Tongue (tissue), 1 donor: ENCODE measurements at regions not wholly inside any gene's neighbourhood (a gene's known extent, or its start where the extent isn't known, plus 50 kb on each side); places are given as distances from the start of the nearest gene placed in this dataset.
"Not testable (repeated sequence)": the region's sequence is repeated elsewhere in the genome, so short reads cannot be mapped to it uniquely, and the experiment has no call there.

Experiments
- DNase-seq: peaks from one replicate; pipeline ENCODE4 v3.0.0-alpha.2; 2015

DNA sequence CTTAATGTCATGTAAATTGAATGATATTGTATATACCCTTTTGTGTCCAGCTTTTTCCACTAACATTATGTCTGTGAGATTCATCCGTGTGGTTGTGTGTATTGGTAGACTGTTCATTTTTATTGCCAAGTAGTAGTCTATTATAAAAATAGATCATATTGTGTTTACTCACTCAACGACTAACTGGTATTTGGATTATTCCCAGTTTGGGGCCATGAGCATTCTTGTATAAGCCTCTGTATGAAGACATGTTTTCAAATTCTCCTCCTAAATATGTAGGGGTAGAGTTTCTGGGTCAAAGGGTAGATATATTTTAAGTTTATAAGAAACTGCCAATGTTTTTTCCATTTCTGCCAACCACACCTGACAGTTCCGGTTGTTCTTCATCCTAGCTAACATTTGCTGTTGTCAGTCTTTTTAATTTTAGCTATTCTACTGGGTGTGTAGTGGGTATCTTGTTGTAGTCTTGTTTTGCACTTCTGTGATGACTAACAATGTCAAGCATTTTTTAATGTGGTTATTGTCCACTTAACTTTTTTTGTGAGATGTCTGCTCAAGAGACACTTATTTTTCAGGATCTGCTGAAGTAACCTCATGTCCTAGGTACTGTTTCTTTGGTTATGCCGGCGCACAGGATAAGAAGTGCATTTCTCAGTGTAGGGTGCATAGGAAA lies 93.2 kb downstream of the DACT1 start:
- no peak for DNase-seq

- DNase-seq: no peak
These were observed 93.9 kb downstream of the DACT1 start for GRCh38 chr14:58731465-58732293.

DNA sequence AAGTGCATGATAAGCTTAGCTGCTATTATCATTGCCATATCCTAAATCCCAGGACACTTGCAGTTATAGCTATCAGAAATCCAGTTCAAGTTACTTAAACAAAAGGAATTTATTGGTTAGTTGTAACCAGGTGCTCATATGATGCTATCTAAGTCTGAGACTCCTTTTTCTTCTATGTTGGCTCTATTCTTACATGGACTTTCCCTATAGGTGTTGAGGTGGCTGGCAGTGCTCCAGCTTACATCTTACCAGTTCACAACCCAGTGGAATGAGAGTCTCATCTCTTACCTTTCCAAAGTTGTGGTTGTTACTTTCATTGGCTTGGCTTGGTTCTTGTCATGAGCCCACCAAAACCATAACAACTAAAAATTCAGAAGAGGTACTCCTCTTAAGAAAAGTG lies 94.6 kb downstream of the DACT1 start:
- DNase-seq: no peak

DNA sequence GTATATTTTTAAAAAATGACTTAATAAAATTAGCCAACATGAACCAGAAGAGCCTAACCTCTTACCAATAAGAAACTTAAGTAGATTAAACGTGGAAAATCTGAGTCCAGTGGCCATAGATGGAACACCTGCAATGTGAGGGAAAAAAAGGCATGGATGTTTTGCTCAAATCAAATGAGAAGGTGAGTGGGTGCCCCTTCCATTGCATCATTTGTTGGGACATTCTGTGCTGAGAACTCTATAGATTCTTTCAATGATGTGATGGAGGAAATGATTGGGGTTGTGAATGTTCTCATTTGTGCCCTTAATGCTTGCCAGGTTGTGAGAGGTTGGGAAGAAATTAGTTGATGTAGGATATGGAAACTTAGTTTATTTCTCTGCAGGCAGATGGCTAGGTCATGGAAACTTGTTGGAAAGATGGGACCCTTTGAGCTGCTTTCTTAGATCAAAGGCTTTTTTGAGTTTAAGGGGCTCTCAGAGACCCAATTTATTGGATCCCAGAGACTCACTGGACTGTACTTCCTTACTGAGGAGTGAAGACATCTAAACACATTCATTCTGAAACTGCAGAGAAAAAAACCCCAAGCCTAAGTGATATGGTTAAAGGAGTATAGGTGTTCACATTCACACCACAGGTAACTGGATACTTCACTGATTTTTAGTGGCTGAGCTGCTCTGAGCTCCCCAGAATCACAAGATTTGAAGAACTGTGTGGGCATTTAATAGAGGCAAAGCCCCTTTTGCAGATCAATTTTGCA lies 95.9 kb downstream of the DACT1 start:
- DNase-seq: no peak

DNA sequence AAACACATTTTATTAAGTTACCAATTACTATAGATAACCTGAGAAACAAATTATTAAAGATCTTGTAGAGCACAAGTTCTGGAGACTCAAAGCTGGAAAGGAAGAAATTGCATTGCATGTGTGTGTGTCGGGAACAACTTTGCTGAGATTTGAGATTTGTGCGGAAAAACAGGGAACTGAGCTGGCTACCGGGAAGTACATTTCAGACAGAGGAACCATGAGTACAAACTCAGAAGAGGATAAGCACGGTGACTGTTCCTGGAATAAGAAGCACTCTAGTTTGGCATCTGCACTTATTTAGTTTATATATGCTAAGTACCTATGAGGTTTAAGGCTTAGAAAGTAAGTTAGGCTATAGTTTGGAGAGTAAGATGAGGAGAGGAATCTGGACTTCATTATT lies 97.8 kb downstream of the DACT1 start:
- no peak for DNase-seq

GRCh38 chr14:58736606-58737005 lies 98.8 kb downstream of the DACT1 start:
- no peak for DNase-seq

DNA sequence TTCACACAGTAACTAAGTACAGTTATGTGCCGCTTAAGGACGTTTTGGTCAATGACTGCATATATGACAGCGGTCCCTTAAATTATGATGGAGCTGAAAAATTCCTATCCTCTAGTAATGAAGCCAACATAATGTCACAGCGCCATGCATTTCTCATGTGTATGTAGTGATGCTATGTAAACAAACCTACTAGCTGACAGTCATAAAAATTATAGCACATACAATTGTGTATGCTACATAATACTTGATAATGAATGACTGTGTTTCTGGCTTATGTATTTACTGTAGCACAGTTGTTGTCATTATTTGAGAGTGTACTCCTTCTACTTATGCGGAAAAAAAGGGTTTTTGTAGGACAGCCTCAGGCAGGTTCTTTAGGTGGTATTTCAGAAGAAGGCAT lies 99.7 kb downstream of the DACT1 start:
- no peak for DNase-seq

- DNase-seq: no peak
These were observed 100.6 kb downstream of the DACT1 start for GRCh38 chr14:58738189-58738836.

- DNase-seq: no peak
These were observed 101.1 kb downstream of the DACT1 start for GRCh38 chr14:58738876-58739275.

DNA sequence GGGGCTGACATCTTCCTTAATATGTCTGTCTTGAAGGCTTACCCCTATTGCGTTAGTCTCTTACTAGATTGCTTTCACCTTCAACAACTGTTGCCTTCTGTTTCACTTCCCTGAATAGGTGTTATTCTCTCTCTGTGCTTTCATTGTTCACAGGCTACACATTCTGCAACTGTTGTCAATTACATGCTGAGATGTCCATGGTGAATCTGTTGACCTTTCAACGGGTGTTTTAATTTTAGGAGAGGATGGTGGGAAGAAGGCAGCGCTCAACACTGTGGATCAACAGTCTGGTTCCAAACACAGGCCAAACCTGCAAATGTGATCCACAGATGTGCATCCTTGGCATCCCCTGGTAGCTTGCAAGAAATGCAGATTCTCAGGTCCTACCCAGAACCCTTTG lies 101.9 kb downstream of the DACT1 start:
- DNase-seq: no peak

DNA sequence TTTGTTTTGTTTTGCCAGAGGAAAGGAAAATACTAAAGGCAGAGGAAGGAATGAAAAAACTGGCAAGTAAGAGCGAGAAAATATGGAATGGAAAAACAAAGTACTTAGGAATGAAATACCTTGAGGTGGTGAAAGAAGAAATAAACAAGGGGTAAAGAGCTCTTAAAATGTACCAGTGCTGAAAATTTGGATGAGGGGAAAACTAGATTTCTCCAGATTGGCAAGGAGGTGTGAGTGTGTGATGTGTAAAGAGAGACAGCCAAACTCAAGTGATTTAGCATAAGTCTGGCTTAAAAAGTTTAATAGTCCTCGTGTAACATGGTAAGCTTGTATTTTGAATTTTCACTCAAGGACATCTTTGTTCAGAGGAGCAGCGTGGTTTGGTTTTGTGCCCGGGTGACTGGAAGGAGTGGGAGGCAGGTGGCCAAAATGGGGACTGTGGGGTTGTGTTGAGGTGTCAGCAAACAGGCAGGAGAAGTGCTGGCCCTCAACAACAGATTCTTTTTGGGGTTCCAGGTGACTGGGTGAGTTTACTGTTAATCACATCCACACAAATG lies 102.7 kb downstream of the DACT1 start:
- DNase-seq: peak; percentile 44

DNA sequence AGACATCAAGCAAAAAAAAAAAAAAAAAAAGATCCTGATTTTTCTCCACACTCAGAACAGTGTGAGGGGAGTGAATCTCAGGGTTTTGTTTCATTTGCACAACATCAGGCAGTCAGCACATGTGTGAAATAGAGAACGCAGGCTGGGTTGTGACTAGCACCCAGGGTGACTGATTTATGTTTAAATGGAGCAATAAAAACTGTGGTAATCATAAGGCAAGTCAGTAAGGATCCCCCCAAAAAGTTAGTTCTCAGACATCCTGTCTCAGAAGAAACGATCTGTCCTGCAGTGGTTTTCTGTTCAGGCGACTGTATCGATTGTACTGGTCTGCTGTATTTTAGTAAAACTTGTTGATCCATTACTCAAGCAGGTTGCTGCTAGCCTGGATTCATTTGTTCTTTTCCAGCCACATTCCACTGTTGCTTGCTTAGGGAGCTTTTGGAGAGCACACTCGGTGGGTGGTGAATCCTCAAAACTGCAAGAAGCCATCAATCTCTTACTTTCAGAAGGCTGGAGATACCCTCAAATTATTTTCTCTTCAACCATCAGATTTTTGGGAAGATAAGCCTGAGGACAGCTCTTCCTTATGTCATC lies 107.1 kb downstream of the DACT1 start:
- no peak for DNase-seq

DNA sequence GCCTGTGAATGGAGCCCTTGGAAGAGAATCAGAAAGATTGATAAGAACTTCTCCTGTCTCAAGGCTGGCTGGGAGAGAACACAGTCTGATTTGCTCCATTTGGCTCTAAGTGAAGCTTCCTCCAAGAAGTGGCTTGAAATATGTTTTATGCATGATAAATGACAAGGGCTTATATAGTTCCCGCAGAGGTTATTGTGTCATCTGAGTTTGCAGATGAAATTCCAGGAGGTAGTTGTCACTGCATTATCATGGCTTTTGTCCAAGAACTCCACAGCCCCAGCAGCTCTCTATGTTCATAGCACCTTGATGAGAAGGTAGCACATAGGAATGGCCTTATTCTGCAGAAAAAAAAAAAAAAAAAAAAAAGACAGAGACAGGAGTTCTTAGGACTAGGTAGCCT lies 108.5 kb downstream of the DACT1 start:
- no peak for DNase-seq

DNA sequence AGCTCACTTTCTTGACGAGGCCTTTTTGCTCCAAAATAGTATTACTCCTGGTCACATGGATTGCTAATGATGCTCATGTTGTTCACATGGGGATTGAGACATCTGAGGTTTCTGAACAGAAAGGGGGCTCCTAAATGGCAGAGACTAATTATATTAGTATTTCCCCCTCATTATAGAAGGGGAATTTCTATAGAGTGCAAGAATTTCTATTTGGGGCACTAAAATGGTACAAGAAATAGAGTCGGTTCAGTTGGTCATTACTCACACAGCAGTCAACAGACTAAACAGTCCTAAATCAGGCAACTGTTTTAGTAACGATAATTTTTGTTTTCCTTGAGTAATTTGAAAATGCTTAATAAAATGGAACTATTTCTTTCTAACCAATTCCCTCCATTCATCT lies 108.9 kb downstream of the DACT1 start:
- DNase-seq: no peak

DNA sequence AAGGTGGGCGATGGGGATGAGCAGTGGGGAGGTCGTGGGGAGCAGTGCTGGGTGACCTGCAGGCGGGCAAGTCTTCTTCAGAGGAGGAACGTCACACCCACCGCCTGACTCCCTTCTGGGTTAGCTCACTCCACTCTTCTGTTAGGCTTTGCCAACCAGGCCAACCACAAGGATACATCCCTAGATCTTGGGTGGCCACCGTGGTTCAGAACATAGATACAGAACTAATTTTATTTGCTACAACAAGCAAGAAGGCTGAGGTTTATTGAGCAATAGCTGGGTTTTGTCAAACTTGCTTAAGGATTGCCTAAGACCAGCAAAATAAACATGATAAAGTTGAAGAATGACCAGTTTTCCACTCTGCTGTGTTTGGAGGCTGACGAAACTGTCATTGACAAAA lies 109.4 kb downstream of the DACT1 start:
- no peak for DNase-seq

GRCh38 chr14:58748251-58748650 lies 110.5 kb downstream of the DACT1 start:
- not testable (repeated sequence) for DNase-seq

GRCh38 chr14:58749066-58749669 lies 111.4 kb downstream of the DACT1 start:
- no peak for DNase-seq

GRCh38 chr14:58750321-58751269 lies 112.8 kb downstream of the DACT1 start:
- DNase-seq: no peak

GRCh38 chr14:58751788-58752187 lies 114.0 kb downstream of the DACT1 start:
- DNase-seq: no peak

GRCh38 chr14:58752289-58752688 lies 114.5 kb downstream of the DACT1 start:
- no peak for DNase-seq
